Testis (tissue), 2 donors: ENCODE measurements at regions not wholly inside any gene's neighbourhood (a gene's known extent, or its start where the extent isn't known, plus 50 kb on each side); places are given as distances from the start of the nearest gene placed in this dataset.
A peak's percentile ranks its signal among the peaks of the same experiment; 100 is the strongest.

Source experiments
- CTCF ChIP-seq, 3 experiments: fragments of 450-650 bp in 2 of 3; fragments of 200-600 bp in 1 of 3; sonication (generic) in 1 of 3; IDR thresholded peaks; one replicate each; pipeline ENCODE4 v1.5.1; 2016 to 2019; ENCODE audit warnings: antibody characterized with exemption in 3 of 3, mild to moderate bottlenecking in 2 of 3, moderate library complexity in 1 of 3
- POLR2A ChIP-seq: fragments of 450-650 bp; IDR thresholded peaks from one replicate; pipeline ENCODE4 v1.6.1; 2017; ENCODE audit warnings: antibody characterized with exemption, mild to moderate bottlenecking, moderate library complexity

GRCh38 chr5:86880785-86881492 lies 263.2 kb downstream of the COX7C start:
- no peak for TF ChIP-seq POLR2A
- TF ChIP-seq CTCF (IDR thresholded peaks at IDR 0.05), result peak; percentile 59 to 67 (median 62)
